Right renal cortex interstitium (tissue), 3 donors: ENCODE measurements at regions not wholly inside any gene's neighbourhood (a gene's known extent, or its start where the extent isn't known, plus 50 kb on each side); places are given as distances from the start of the nearest gene placed in this dataset.
"Not testable (repeated sequence)": the region's sequence is repeated elsewhere in the genome, so short reads cannot be mapped to it uniquely, and the experiment has no call there.

Source experiments
- DNase-seq, 3 donors: peaks; one replicate each; pipeline ENCODE4 v3.0.0-alpha.2; 2013; ENCODE audit warnings: low read depth in 3 of 3, low spot score in 2 of 3

- no peak for DNase-seq
Observed at GRCh38 chr17:51347851-51348584, 87.7 kb downstream of the UTP18 start.

GRCh38 chr17:51351080-51351479 is 90.7 kb downstream of the UTP18 start:
- DNase-seq = no peak

GRCh38 chr17:51351890-51352289 is 91.5 kb downstream of the UTP18 start:
- no peak for DNase-seq

- DNase-seq = no peak
Observed at GRCh38 chr17:51352798-51353197, 92.5 kb downstream of the UTP18 start.

DNA sequence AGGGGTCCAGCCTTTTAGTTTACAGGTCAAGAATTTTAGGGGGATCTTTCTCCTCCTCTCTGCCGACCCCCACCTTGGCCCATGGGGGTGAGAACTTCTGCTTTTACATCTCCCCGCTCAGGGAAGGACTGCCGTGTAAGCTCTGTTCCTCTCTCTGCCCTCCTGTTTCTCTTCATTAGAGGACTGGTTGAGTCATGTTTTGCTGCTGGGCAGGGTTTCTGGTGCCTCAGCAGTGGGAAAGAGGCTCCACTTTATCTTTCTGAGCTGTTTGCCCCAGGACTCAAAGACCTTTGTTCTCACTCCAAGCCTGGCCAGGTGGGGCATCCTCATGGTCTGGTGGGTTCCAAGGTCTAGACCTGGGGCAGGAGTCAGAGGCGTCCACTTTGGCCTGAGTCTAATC is 93.0 kb downstream of the UTP18 start:
- no peak for DNase-seq

DNA sequence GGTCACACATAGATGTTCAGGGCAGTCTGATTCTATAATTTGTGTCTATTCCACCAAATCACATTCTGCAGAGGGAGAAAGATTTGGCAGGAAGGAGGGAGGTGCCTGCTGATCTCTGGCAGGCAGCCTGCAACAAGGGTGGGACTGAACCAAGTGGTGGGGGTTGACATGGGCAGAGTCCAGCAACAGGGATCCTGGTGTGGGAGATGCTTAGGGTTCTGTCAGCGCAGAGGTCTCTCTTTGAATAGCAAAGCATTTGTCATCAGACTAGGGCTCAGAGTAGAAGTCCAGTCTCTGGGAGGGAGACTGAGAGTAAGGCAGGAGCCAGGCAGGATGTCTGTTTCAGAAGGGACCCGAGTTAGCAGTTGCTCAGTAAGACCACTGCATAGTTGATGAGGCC is 94.6 kb downstream of the UTP18 start:
- DNase-seq = no peak

GRCh38 chr17:51355441-51356410 is 95.4 kb downstream of the UTP18 start:
- DNase-seq = no peak

GRCh38 chr17:51359055-51359454 is 98.7 kb downstream of the UTP18 start:
- no peak for DNase-seq

DNA sequence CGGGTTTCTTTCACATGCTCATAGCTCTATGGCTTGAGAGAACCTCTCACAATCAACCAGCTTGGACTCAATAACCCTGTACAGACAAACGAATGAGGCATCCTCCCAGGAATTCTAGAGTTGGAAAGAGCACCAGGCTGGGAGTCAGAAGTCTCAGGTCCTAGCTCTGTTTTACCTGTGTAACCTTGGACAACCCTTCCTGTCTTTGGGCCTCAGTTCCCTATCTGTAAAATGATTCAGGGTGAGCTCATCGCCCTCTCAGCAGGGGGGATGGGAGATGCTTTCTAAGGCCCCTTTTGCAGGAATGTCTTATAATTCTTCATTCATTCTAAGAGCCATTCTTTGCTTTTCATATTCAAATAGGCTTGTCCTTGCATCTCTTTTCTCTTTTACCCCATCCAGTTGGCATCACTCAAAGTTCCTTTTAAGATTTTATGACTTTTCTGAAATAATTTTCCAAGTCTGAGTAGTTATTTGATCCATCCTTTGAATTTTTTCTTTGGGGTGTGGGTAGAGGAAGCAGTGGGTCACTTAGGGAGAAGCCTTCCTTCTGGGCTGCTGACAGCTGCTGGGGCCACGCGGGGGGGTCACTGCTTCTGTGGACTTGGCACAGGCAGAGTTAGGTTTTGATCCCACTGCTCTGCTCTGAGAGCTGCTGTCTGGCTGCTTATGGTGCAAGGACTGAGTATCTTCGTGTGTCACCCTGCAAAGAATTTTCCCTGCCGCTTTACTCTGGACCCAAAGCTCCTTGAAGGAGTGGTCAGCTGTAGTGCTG is 102.7 kb downstream of the UTP18 start:
- peak in 1 of 3 donors; percentile 21 for DNase-seq

DNA sequence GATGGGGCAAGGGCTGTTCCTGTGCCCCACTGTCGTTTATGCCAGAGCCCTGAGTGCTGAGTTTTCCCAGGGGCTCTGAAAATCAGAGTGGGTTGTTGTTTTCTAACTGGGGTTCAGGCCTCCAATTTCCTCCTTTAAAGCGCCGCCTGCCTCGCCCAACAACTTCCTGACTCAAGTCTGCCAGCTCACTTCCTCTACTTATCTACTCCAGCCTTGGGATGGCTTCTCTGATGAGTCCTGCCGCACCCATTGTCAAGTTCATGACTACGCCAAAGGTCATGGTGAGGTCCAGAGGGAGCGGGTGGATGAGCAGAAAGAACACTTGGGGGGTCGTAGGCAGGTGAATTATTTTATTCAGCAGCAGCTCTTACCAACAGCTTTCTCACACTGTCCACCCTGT is 104.7 kb downstream of the UTP18 start:
- DNase-seq = no peak

DNA sequence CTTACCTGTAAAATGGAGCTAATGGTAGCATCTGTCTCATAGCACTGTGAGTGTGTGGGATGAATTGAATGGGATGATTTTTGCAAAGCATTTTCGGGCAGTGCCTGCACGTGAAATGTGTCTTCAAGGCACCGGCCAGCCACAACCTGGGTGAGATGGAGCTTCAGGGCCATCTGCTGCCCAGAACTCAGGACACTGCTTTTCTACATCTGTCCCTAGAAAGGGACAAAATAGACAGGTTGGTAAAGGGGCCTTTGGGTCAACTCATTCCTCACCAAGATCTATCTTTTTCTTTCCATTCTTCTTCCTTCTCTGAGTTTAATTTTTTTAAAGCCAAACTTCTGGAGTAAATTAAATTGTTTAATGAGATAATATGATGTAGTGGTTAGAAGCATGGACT is 106.5 kb downstream of the UTP18 start:
- DNase-seq = no peak

DNA sequence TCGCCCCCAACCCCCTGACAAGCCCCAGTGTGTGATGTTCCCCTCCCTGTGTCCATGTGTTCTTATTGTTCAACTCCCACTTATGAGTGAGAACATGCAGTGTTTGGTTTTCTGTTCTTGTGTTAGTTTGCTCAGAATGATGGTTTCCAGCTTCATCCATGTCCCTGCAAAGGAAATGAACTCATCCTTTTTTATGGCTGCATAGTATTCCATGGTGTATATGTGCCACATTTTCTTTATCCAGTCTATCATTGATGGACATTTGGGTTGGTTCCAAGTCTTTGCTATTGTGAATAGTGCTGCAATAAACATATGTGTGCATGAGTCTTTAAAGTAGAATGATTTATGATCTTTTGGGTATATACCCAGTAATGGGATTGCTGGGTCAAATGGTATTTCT is 107.5 kb downstream of the UTP18 start:
- DNase-seq = not testable (repeated sequence)

DNA sequence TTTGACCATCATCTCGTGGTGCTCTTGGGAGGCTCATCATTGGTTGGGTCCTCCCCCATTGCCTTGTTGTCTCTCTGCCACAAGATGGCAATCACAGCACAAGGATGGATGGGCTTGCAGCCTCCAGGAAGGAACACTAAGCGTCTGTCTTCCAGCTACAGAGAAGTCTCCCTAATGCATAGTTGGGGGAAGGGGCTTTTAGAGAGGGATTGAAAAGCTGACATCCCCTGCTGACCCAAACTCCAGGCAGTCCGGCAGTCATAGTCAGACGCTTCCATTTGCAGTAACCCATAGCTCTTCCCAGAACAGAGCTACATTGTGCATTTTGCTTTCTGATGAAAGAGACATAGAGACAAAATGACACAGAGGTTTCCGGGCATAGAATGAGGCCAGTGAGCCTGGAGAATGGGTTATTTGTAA is 111.4 kb downstream of the UTP18 start:
- peak in 2 of 3 donors; percentile 14 to 15 for DNase-seq

DNA sequence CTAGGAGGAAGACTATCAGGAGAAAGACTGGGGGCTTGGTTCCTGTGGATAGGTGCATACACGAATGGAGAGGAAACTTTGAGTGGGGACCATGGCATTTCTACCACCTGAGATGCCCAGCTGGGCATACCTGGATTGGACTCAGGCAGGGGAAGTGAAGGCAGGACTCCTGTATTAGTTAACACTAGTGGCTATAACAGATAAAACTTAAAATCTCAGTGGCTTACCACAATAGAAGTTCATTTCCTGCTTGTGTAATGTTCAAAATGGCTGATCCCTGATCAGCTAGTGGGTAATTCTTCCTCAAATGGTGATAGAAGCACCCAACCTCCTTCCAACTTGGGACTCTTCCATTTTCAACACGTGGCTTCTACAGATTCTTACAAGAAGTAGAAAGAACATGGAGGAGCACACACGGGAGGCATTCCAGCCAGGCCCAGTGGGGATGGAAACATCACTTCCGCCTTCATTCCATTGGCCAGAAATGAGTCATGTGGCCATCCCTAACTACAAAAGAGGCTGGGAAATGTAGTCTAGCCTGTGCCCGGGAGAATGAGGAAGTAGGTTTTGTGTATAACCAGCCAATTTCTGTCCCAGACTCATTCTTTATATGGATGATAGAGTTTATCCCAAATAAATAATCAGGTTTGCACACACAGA is 112.1 kb downstream of the UTP18 start:
- no peak for DNase-seq

- DNase-seq = no peak
Observed at GRCh38 chr17:51373489-51374152, 113.3 kb downstream of the UTP18 start.

DNA sequence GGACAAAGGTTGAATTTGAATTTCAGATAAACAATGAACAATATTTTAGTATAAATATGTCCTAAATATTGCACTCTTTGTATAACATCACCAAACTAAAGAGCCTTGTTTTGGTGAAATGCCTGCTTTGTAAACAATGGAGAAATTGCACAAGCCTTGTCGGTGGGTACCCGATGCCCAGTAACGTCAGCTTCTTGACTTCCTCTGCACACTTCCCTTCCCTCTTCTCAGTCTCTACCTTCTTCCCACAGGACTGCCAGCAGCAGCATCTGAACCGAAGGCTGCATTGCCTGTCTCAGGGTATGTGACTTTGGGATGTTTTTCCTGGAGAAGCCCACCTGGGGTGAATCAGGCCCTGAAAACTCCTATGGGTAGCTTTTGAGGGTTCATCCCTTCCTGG is 113.9 kb downstream of the UTP18 start:
- no peak for DNase-seq

DNA sequence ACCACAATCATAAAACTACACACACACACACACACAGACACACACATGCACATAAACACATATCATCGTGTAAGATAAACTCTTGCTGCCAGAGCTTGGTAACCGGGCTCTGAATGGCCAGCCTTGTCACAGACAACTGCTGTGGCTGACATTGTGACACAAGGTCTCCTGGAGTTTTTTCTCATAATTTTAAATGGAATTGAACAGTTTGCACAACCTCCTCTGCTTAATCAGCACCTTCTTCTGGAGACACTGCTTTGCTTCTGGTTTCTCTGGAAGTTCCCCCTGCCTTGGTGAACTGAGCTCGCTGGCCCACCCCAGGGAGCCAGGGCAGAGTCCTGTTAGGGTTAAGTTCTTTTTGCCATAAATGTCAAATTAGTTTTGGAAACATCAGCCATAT is 115.4 kb downstream of the UTP18 start:
- DNase-seq = no peak

GRCh38 chr17:51376739-51377138 is 116.4 kb downstream of the UTP18 start:
- DNase-seq = no peak

DNA sequence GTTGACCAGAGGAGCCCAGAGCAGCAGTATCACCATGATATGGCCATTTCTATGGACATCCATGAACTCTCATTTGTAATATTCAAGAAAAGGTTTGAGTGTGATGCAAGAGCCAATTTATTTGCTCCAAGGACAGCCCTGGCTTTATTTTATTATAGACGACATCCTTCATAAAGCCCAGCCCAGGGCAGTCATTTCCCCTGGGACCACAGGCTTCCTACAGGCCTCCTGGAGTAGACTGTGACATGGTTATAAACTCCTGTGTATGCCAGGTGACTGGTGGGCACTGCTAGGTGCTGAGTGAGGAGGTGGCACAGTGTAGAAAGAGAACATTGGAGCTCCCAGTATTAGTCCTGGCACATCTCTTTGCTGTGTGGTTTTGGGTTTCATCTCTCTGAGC is 120.9 kb downstream of the UTP18 start:
- no peak for DNase-seq

DNA sequence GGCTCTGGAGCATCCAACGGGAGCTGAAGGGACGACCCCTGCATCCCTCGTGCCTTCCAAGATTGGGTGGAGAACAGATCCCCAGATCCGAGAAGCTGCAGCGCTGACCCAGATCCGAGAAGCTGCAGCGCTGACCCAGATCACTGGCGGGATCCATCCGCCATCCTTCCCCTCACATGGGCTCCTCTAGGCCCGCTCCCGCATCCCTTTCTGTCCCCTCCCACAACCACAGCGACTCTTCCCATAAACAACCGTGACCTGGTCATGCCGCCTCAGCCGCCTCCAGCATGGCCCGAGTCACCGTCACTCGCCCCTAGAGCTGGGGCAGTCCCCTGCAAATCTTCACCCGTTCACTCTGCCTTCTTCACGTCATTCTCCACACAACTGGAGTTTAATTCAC is 124.9 kb downstream of the UTP18 start:
- DNase-seq = no peak
